Spleen (tissue), 7 donors: ENCODE measurements at regions not wholly inside any gene's neighbourhood (a gene's known extent, or its start where the extent isn't known, plus 50 kb on each side); places are given as distances from the start of the nearest gene placed in this dataset.

Experiments used
- POLR2A ChIP-seq, 3 donors: fragments of 450-650 bp; IDR thresholded peaks; one replicate each; pipeline ENCODE4 v1.5.1; 2017; ENCODE audit warnings: antibody characterized with exemption in 3 of 3, mild to moderate bottlenecking in 1 of 3
- POLR2AphosphoS5 ChIP-seq, 3 donors: sonication (generic); formaldehyde crosslinking; IDR thresholded peaks; one replicate each; pipeline ENCODE4 v1.5.1; 2017; ENCODE audit warnings: antibody characterized with exemption in 3 of 3
- TF ChIP-seq, protein P1 (sequence below), 11 experiments: fragments of 200-600 bp in 7 of 11; fragments of 450-650 bp in 4 of 11; sonication (generic) in 4 of 11; IDR thresholded peaks in 8 of 11; conservative IDR thresholded peaks in 3 of 11; 1 replicate in 7 of 11; 2 replicates in 4 of 11; pipeline versions ENCODE4 v1.4.0 to v1.8.0; 2016 to 2021; ENCODE audit warnings: antibody characterized with exemption in 11 of 11, inconsistent platforms in 4 of 11, mild to moderate bottlenecking in 1 of 11
- donor health status: DM: no; HTN: no; CAD: no; lungs with moderate emphysema.
- donor health status: DM: no; HTN: no; CAD: no.
- donor health status: DM: no; HTN: no; CAD: no.

DNA sequence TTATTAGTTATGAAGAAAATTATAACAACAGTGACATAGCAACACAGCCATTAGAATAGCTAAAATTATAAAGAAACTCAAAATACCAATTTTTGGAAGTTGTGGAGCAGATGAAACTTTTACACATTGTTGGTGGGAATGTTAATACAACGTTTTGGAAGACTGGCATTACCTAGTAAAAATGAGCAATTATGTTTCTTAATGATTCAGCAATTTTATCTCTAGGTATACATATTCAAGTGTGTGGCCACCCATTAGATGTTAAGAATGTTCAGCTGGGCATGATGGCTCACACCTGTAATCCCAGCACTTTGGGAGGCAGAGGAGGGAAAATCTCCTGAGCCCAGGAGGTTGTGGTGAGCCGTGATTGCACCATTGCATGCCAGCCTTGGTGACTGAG, 78.8 kb downstream of the INSIG2 start:
- TF ChIP-seq, protein P1, sequence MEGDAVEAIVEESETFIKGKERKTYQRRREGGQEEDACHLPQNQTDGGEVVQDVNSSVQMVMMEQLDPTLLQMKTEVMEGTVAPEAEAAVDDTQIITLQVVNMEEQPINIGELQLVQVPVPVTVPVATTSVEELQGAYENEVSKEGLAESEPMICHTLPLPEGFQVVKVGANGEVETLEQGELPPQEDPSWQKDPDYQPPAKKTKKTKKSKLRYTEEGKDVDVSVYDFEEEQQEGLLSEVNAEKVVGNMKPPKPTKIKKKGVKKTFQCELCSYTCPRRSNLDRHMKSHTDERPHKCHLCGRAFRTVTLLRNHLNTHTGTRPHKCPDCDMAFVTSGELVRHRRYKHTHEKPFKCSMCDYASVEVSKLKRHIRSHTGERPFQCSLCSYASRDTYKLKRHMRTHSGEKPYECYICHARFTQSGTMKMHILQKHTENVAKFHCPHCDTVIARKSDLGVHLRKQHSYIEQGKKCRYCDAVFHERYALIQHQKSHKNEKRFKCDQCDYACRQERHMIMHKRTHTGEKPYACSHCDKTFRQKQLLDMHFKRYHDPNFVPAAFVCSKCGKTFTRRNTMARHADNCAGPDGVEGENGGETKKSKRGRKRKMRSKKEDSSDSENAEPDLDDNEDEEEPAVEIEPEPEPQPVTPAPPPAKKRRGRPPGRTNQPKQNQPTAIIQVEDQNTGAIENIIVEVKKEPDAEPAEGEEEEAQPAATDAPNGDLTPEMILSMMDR (IDR thresholded peaks at IDR 0.05 in 8 of 11, conservative IDR thresholded peaks at IDR 0.05 in 3 of 11) = no peak
- TF ChIP-seq POLR2AphosphoS5 (IDR thresholded peaks at IDR 0.05) = no peak
- no peak for TF ChIP-seq POLR2A (IDR thresholded peaks at IDR 0.05)
